Astrocyte (in vitro differentiated cells and primary cell): ENCODE measurements at regions not wholly inside any gene's neighbourhood (a gene's known extent, or its start where the extent isn't known, plus 50 kb on each side); places are given as distances from the start of the nearest gene placed in this dataset.

ENCODE experiments used
- DNase-seq: peaks from one replicate; pipeline ENCODE4 v3.0.0-alpha.2; 2010; ENCODE audit warnings: low read depth
- FAIRE-seq: peaks from 2 replicates; lab custom pipeline; 2011; peaks lifted over from hg19 to GRCh38; lab: Jason Lieb, UNC
- H2AFZ ChIP-seq: 2 replicates; pipeline ENCODE4 v1.6.0; 2012; ENCODE audit warnings: low read depth, low read length, inconsistent platforms
- H3K27ac ChIP-seq: 2 replicates; pipeline ENCODE4 v1.5.1; 2011; ENCODE audit warnings: low read depth, low read length, inconsistent platforms
- H3K27me3 ChIP-seq: 2 replicates; pipeline ENCODE4 v1.6.0; 2011; ENCODE audit warnings: low read length, inconsistent platforms; ENCODE audit not compliant: insufficient read depth
- H3K36me3 ChIP-seq: 2 replicates; pipeline ENCODE4 v1.5.1; 2011; ENCODE audit warnings: low read length, inconsistent platforms; ENCODE audit not compliant: insufficient read depth
- H3K4me1 ChIP-seq: 2 replicates; pipeline ENCODE4 v1.5.1; 2011; ENCODE audit warnings: low read length, inconsistent platforms; ENCODE audit not compliant: insufficient read depth
- H3K4me2 ChIP-seq: 2 replicates; pipeline ENCODE4 v1.6.0; 2012; ENCODE audit warnings: low read length, inconsistent platforms
- H3K4me3 ChIP-seq: 2 replicates; pipeline ENCODE4 v1.5.1; 2011; ENCODE audit warnings: low read depth, mild to moderate bottlenecking, low read length, inconsistent platforms; ENCODE audit not compliant: insufficient read depth
- H3K79me2 ChIP-seq: 2 replicates; pipeline ENCODE4 v1.6.0; 2012; ENCODE audit warnings: mild to moderate bottlenecking, low read length, inconsistent platforms; ENCODE audit not compliant: insufficient read depth
- H3K9ac ChIP-seq: 2 replicates; pipeline ENCODE4 v1.6.0; 2012; ENCODE audit warnings: mild to moderate bottlenecking, low read length, inconsistent platforms
- H3K9me3 ChIP-seq: 2 replicates; pipeline ENCODE4 v1.5.1; 2012; ENCODE audit warnings: low read depth, mild to moderate bottlenecking, low read length, inconsistent platforms; ENCODE audit not compliant: insufficient read depth
- H4K20me1 ChIP-seq: 2 replicates; pipeline ENCODE4 v1.6.0; 2012; ENCODE audit warnings: low read length, inconsistent platforms; ENCODE audit not compliant: insufficient read depth
- H3K27ac Mint-ChIP-seq: one replicate; pipeline ENCODE4 v1.8.0; 2021; ENCODE audit warnings: mild to moderate bottlenecking, mixed read lengths; ENCODE audit not compliant: unreplicated experiment
- H3K27me3 Mint-ChIP-seq: one replicate; pipeline ENCODE4 v1.8.0; 2021; ENCODE audit warnings: low read depth, mixed read lengths; ENCODE audit not compliant: unreplicated experiment
- H3K36me3 Mint-ChIP-seq: one replicate; pipeline ENCODE4 v1.8.0; 2021; ENCODE audit warnings: low read depth, mixed read lengths; ENCODE audit not compliant: unreplicated experiment
- H3K4me1 Mint-ChIP-seq: one replicate; pipeline ENCODE4 v1.8.0; 2021; ENCODE audit warnings: low read depth, mixed read lengths; ENCODE audit not compliant: unreplicated experiment
- H3K4me3 Mint-ChIP-seq: one replicate; pipeline ENCODE4 v1.8.0; 2021; ENCODE audit warnings: mild to moderate bottlenecking, moderate library complexity, mixed read lengths; ENCODE audit not compliant: unreplicated experiment
- H3K9me3 Mint-ChIP-seq: one replicate; pipeline ENCODE4 v1.8.0; 2021; ENCODE audit warnings: mild to moderate bottlenecking, mixed read lengths; ENCODE audit not compliant: unreplicated experiment
- EZH2 ChIP-seq: IDR thresholded peaks from 2 replicates; pipeline ENCODE4 v1.6.1; 2012; ENCODE audit warnings: mild to moderate bottlenecking, low read length, inconsistent platforms; ENCODE audit not compliant: insufficient read depth
- TF ChIP-seq, protein P1 (sequence below): IDR thresholded peaks from 2 replicates; pipeline ENCODE4 v1.5.1; 2011; ENCODE audit warnings: low read depth, mild to moderate bottlenecking, inconsistent platforms, low read length, moderate library complexity; ENCODE audit not compliant: insufficient read depth

DNA sequence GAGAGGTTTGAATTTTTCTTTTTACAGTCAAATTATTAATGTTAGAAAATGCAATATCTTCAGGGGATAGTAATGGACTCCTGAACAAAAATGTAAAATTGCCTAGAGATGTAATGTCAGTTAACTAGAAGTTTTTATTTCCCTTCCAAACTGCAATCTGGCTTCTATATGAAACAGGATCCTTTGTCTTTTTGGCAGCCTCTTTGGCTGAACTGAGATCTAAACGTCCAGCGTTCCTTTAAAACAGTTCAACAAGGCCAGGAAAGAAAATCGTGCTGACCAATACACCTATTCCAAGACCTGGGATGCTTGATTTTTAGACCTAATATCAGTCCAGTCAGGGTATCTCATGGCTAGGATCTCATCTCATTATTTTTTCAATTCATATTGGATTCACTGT is 245.5 kb downstream of the FIGN start:
- DNase-seq, result no peak
- no peak overlapping the region for H3K4me3 ChIP-seq
- H2AFZ ChIP-seq, result no peak overlapping the region
- no peaks in the 10 kb centered on the region for H3K36me3 ChIP-seq
- H3K4me1 Mint-ChIP-seq, result no peaks in the 10 kb centered on the region
- H3K9ac ChIP-seq, result no peak overlapping the region
- H3K27me3 Mint-ChIP-seq, result no peaks in the 10 kb centered on the region
- no peak overlapping the region for H3K4me3 Mint-ChIP-seq
- H4K20me1 ChIP-seq, result no peaks in the 10 kb centered on the region
- no peaks in the 10 kb centered on the region for H3K4me1 ChIP-seq
- no peaks in the 10 kb centered on the region for H3K9me3 Mint-ChIP-seq
- H3K4me2 ChIP-seq, result no peak overlapping the region
- H3K79me2 ChIP-seq, result no peaks in the 10 kb centered on the region
- no peak overlapping the region for H3K27ac ChIP-seq
- FAIRE-seq, result no peak
- no peaks in the 10 kb centered on the region for H3K27me3 ChIP-seq
- no peaks in the 10 kb centered on the region for H3K36me3 Mint-ChIP-seq
- no peaks in the 10 kb centered on the region for H3K9me3 ChIP-seq
- no peak overlapping the region for H3K27ac Mint-ChIP-seq
- TF ChIP-seq EZH2, result no peak
- TF ChIP-seq, protein P1, sequence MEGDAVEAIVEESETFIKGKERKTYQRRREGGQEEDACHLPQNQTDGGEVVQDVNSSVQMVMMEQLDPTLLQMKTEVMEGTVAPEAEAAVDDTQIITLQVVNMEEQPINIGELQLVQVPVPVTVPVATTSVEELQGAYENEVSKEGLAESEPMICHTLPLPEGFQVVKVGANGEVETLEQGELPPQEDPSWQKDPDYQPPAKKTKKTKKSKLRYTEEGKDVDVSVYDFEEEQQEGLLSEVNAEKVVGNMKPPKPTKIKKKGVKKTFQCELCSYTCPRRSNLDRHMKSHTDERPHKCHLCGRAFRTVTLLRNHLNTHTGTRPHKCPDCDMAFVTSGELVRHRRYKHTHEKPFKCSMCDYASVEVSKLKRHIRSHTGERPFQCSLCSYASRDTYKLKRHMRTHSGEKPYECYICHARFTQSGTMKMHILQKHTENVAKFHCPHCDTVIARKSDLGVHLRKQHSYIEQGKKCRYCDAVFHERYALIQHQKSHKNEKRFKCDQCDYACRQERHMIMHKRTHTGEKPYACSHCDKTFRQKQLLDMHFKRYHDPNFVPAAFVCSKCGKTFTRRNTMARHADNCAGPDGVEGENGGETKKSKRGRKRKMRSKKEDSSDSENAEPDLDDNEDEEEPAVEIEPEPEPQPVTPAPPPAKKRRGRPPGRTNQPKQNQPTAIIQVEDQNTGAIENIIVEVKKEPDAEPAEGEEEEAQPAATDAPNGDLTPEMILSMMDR, result no peak

DNA sequence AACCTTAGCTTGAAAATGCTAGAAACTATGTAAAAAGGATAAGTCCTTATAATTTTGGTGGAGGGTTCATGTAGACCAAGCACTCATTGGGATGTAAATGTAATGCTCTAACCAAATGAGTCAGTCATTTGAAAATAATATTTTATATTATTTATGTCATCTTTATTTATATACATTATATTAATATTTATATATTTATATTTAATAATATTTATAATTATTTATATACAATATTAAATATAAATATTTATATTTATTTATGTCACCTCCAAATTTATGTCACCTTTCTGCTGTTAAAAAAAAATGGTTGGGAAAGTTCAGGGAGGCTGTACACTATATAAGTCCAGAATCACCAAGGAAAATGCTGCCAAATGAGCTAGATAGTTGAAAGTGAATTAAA is 254.3 kb downstream of the FIGN start:
- H3K79me2 ChIP-seq, result no peaks in the 10 kb centered on the region
- H3K9me3 ChIP-seq, result no peaks in the 10 kb centered on the region
- H4K20me1 ChIP-seq, result no peaks in the 10 kb centered on the region
- no peak for FAIRE-seq
- Mint-ChIP-seq H3K36me3 (no peaks in the 10 kb centered on the region), H3K27me3 (no peaks in the 10 kb centered on the region), H3K4me3 (no peak overlapping the region), H3K4me1 (no peaks in the 10 kb centered on the region), H3K27ac (no peak overlapping the region), H3K9me3 (peaks cover 7% of the 10 kb centered on the region)
- H3K4me2 ChIP-seq, result no peak overlapping the region
- no peak overlapping the region for H3K4me3 ChIP-seq
- DNase-seq, result no peak
- no peak overlapping the region for H3K27ac ChIP-seq
- H3K4me1 ChIP-seq, result no peaks in the 10 kb centered on the region
- H2AFZ ChIP-seq, result no peak overlapping the region
- no peaks in the 10 kb centered on the region for H3K27me3 ChIP-seq
- no peak overlapping the region for H3K9ac ChIP-seq
- TF ChIP-seq EZH2, result no peak
- TF ChIP-seq, protein P1, result no peak
- H3K36me3 ChIP-seq, result no peaks in the 10 kb centered on the region

DNA sequence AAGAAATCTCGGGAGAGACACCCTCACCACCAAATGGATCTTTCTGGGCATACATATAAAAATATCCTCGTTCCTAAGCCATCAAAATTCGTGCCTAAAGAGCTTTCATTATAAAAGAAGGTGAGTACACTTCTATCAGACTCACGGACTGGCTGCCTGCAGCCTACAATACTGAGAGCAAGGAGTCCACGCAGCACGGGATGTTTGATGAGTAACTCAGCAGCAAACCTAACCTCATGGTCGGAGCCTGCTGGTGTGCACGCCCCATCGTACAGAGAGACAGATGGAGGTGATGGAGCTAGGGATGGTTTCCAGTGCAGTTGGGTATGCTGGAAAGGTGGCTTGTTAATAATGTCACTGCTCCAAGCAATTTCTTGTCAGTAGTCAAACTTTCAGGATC is 256.2 kb downstream of the FIGN start:
- Mint-ChIP-seq H3K4me1 (no peaks in the 10 kb centered on the region), H3K27me3 (no peaks in the 10 kb centered on the region), H3K9me3 (peaks cover 7% of the 10 kb centered on the region), H3K27ac (no peak overlapping the region), H3K36me3 (no peaks in the 10 kb centered on the region), H3K4me3 (no peak overlapping the region)
- no peak overlapping the region for H3K4me2 ChIP-seq
- no peaks in the 10 kb centered on the region for H3K36me3 ChIP-seq
- H3K27me3 ChIP-seq, result no peaks in the 10 kb centered on the region
- DNase-seq (no peak), FAIRE-seq (no peak)
- no peaks in the 10 kb centered on the region for H3K9me3 ChIP-seq
- TF ChIP-seq, protein P1, result no peak
- no peak for TF ChIP-seq EZH2
- H3K9ac ChIP-seq, result no peak overlapping the region
- no peak overlapping the region for H2AFZ ChIP-seq
- H4K20me1 ChIP-seq, result no peaks in the 10 kb centered on the region
- H3K4me1 ChIP-seq, result no peaks in the 10 kb centered on the region
- H3K4me3 ChIP-seq, result no peak overlapping the region
- no peaks in the 10 kb centered on the region for H3K79me2 ChIP-seq
- no peak overlapping the region for H3K27ac ChIP-seq
